ENCODE measurements at regions not wholly inside any gene's neighbourhood (a gene's known extent, or its start where the extent isn't known, plus 50 kb on each side); places are given as distances from the start of the nearest gene placed in this dataset.

DNA sequence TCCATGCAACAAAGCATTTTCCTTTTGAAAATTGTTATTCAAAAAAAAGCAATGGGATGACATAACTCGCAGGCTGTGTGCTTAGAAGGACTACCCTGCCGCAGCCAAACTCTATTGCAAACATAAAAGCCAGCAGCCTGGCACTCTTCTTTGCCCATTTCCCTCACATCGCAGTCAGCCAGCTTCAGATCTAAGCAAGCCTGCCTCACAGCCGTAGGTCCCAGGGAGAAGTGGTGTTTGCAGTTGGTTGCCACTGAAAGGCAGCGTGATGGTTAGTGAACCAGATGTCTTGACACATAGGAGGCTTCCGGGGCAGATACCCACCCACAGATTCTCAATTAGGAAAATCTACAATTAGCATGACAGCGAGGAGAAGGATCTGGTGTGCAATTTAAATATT is 655.2 kb downstream of the RNF144A start:
- H2AFZ ChIP-seq (ENCODE audit: low read length): no peak overlapping the region

DNA sequence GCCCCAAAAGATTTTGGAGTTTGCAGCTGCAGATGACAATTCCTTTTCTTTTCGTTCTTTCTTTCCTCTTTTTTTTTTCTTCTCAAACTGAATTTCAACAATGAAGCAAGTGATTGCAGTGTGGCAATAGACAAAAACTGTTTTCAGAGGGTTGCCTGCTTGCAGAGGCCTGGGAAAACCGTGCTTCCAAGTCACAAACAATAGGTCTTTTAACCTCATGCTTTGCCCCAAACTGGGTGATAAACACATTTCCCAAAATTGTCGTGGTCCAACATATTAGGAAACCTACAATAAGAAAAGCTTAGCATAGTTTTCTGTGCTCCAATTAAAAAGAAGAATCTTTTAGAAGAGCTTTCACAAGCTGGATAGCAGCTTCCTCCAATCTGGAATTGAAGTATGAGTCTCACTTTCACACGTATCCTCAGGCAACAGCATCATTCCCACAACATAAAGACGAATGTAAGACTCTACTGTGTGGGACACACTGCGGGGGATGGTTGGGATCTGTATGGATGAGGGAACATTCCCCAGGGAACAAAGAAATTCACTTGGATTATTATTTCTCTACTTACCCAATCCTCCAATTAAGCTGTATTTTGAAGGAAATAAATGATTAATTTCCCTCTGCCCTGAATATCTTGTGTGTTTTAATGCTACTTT is 656.1 kb downstream of the RNF144A start:
- Histone ChIP-seq H4K20me1 (ENCODE audit: insufficient read depth, low read length) (no peaks in the 10 kb centered on the region), H3K4me2 (ENCODE audit: low read depth, low read length) (no peak overlapping the region), H3F3A (ENCODE audit: insufficient read depth, low read length) (no peaks in the 10 kb centered on the region), H3K36me3 (replicated peaks; ENCODE audit: insufficient read depth, low read length) (no peaks in the 10 kb centered on the region), H3K9ac (ENCODE audit: low read length) (no peak overlapping the region), H2AFZ (ENCODE audit: low read length) (no peak overlapping the region), H3K27ac (ENCODE audit: low read length) (no peak overlapping the region), H3K9me3 (replicated peaks; ENCODE audit: insufficient read depth, low read length) (no peaks in the 10 kb centered on the region; the same call in 1 of the 2 replicates), H3K79me2 (ENCODE audit: low read length) (no peaks in the 10 kb centered on the region), H3K27me3 (replicated peaks; ENCODE audit: insufficient read depth, low read length) (no peaks in the 10 kb centered on the region), H3K4me1 (ENCODE audit: low read length) (no peaks in the 10 kb centered on the region), H3K4me3 (ENCODE audit: low read length) (no peak overlapping the region), H3K9me2 (replicated peaks; ENCODE audit: insufficient read depth, low read length) (no peaks in the 10 kb centered on the region)
- no peak for TF ChIP-seq EZH2phosphoT487 (IDR thresholded peaks at IDR 0.05; ENCODE audit: low read length)
- TF ChIP-seq, protein P1, sequence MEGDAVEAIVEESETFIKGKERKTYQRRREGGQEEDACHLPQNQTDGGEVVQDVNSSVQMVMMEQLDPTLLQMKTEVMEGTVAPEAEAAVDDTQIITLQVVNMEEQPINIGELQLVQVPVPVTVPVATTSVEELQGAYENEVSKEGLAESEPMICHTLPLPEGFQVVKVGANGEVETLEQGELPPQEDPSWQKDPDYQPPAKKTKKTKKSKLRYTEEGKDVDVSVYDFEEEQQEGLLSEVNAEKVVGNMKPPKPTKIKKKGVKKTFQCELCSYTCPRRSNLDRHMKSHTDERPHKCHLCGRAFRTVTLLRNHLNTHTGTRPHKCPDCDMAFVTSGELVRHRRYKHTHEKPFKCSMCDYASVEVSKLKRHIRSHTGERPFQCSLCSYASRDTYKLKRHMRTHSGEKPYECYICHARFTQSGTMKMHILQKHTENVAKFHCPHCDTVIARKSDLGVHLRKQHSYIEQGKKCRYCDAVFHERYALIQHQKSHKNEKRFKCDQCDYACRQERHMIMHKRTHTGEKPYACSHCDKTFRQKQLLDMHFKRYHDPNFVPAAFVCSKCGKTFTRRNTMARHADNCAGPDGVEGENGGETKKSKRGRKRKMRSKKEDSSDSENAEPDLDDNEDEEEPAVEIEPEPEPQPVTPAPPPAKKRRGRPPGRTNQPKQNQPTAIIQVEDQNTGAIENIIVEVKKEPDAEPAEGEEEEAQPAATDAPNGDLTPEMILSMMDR (IDR thresholded peaks at IDR 0.05; ENCODE audit: low read length): no peak
- TF ChIP-seq EZH2 (optimal IDR thresholded peaks at IDR 0.05; ENCODE audit: low read depth, low read length): no peak
- no peak for DNase-seq

More for the DNA sequence above, 655.2 kb downstream of the RNF144A start:
- Histone ChIP-seq H3F3A (ENCODE audit: insufficient read depth, low read length) (no peaks in the 10 kb centered on the region), H3K4me3 (ENCODE audit: low read length) (no peak overlapping the region), H3K36me3 (replicated peaks; ENCODE audit: insufficient read depth, low read length) (no peaks in the 10 kb centered on the region), H3K27me3 (replicated peaks; ENCODE audit: insufficient read depth, low read length) (no peaks in the 10 kb centered on the region), H3K9ac (ENCODE audit: low read length) (no peak overlapping the region), H3K9me2 (replicated peaks; ENCODE audit: insufficient read depth, low read length) (no peaks in the 10 kb centered on the region), H3K9me3 (replicated peaks; ENCODE audit: insufficient read depth, low read length) (no peaks in the 10 kb centered on the region), H3K4me2 (ENCODE audit: low read depth, low read length) (no peak overlapping the region), H3K79me2 (ENCODE audit: low read length) (no peaks in the 10 kb centered on the region), H3K27ac (ENCODE audit: low read length) (no peak overlapping the region), H3K4me1 (ENCODE audit: low read length) (no peaks in the 10 kb centered on the region), H4K20me1 (ENCODE audit: insufficient read depth, low read length) (no peaks in the 10 kb centered on the region)
- TF ChIP-seq, protein P1 (IDR thresholded peaks at IDR 0.05; ENCODE audit: low read length): no peak
- TF ChIP-seq EZH2phosphoT487 (IDR thresholded peaks at IDR 0.05; ENCODE audit: low read length) (no peak), EZH2 (optimal IDR thresholded peaks at IDR 0.05; ENCODE audit: low read depth, low read length) (no peak)
- no peak for DNase-seq

DNA sequence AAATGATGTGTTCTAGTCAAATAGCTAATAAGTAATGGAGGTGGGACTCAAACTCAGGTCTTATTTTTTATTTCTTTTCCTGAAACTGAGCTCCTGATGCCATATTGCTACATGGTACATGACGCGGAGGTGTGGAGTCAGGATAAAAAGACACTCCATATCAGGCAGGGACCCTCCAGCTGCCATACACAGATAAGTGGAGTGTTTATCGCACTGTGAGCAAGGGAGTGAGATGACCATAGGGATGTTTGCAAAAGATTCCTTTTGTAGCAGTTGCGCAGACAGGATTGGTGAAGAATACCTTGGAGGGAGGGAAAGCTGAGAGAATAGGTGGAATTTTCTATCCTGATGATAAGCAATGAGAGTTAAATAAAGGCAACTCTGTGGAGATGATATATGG is 657.2 kb downstream of the RNF144A start:
- no peaks in the 10 kb centered on the region for H4K20me1 ChIP-seq (ENCODE audit: insufficient read depth, low read length)
- H3K4me1 ChIP-seq (ENCODE audit: low read length): no peaks in the 10 kb centered on the region
- no peaks in the 10 kb centered on the region for H3K27me3 ChIP-seq (replicated peaks; ENCODE audit: insufficient read depth, low read length)
- no peak for DNase-seq
- no peak overlapping the region for H3K9ac ChIP-seq (ENCODE audit: low read length)
- H3F3A ChIP-seq (ENCODE audit: insufficient read depth, low read length): no peaks in the 10 kb centered on the region
- no peak overlapping the region for H2AFZ ChIP-seq (ENCODE audit: low read length)
- no peak for TF ChIP-seq EZH2phosphoT487 (IDR thresholded peaks at IDR 0.05; ENCODE audit: low read length)
- TF ChIP-seq, protein P1 (IDR thresholded peaks at IDR 0.05; ENCODE audit: low read length): no peak
- TF ChIP-seq EZH2 (optimal IDR thresholded peaks at IDR 0.05; ENCODE audit: low read depth, low read length): no peak
- H3K9me3 ChIP-seq (replicated peaks; ENCODE audit: insufficient read depth, low read length): no peaks in the 10 kb centered on the region; the same call in 1 of the 2 replicates
- H3K36me3 ChIP-seq (replicated peaks; ENCODE audit: insufficient read depth, low read length): no peaks in the 10 kb centered on the region
- no peaks in the 10 kb centered on the region for H3K79me2 ChIP-seq (ENCODE audit: low read length)
- H3K27ac ChIP-seq (ENCODE audit: low read length): no peak overlapping the region
- H3K4me3 ChIP-seq (ENCODE audit: low read length): no peak overlapping the region
- H3K4me2 ChIP-seq (ENCODE audit: low read depth, low read length): no peak overlapping the region
- H3K9me2 ChIP-seq (replicated peaks; ENCODE audit: insufficient read depth, low read length): no peaks in the 10 kb centered on the region
